HG02571 (cell line): ENCODE measurements at regions not wholly inside any gene's neighbourhood (a gene's known extent, or its start where the extent isn't known, plus 50 kb on each side); places are given as distances from the start of the nearest gene placed in this dataset.

Experiments
- ATAC-seq: cut with Tn5 transposase; IDR thresholded peaks from one replicate; pipeline ENCODE4 v1.9.1; 2021; ENCODE audit warnings: mild to moderate bottlenecking, moderate library complexity; ENCODE audit not compliant: unreplicated experiment

- ATAC-seq = no peak
Measured at GRCh38 chr11:116173941-116174911, 598.6 kb downstream of the BUD13 start.

- no peak for ATAC-seq
Measured at GRCh38 chr11:116173506-116173905, 599.3 kb downstream of the BUD13 start.

DNA sequence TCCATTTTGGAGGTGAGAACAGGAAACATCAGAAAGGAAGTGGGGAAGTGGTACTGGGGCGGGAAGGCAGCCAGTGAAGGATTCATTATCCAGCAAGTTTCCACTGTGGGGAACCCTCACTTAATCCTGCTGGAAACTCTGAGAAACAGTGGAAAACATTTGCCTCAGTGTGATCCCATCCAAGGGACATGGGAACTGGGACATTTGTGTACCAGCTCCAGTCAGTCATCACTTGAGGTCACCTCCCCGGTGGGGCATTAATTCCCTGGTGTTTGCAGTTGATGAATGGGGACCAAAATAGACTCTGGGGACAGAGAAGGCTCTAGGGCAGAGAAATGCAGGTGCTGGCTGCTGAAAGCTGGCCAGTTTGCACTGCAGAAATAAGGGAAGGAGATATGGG lies 599.9 kb downstream of the BUD13 start:
- no peak for ATAC-seq

DNA sequence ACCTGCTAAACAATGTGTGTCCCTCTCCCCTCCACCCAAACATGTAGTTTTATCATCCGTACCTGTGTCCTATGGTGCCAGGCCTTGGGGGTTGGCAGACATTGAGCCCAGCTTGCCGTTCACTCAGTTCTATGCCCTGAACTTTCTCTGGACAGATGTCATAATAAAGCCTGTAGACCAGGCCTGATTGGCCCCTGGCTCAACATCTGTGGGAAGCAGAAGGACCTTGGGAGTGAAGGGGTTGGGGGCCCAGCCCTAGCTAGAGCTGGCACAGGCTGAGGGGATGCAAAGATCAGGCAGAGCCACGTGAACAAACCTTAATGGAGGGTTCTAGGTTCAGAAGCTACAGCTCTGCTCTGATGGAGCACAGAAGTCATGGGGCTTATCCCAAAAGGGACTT lies 600.6 kb downstream of the BUD13 start:
- no peak for ATAC-seq

DNA sequence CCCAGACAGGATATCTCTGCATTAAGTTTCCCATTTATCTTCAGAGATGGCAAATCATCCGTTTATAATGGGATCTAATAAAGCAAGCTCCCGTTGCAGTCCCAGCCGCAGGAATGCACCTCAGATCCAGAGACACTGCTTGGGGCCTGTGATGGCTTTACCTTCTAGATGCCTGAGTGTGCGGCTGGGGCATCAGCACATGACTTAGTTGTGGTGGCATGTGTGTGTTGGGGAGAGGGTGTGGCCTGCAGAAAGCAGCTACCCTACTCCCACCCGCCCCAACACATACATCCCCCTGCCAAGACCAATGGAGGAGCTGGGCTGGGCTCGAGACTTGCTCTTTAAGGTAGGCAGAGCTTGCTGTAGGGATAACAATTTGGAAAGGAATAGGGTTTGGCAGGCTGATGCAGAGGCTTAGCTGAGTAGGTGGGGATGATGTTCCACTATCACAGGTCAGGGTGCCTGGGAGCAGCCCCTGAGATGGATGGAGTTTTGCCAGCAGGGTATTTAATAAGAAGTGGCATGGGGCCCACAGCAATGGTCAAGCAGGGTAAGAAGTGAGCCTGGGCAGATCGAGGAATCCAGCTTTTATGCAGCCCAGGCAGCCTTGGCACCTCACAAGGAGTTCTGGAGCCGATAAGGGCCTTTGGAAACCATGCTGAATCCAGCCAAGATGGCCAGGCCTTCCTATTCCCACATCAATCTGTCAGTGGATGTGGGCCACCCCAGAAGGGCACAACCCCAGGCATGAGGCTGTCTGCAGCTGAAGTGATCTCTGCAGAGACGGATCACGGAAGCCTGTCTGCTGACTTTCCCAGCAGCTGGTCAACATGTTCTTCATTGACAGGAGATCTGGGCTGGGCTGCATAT lies 601.3 kb downstream of the BUD13 start:
- ATAC-seq = no peak

GRCh38 chr11:116170526-116171120 lies 602.2 kb downstream of the BUD13 start:
- ATAC-seq = no peak

DNA sequence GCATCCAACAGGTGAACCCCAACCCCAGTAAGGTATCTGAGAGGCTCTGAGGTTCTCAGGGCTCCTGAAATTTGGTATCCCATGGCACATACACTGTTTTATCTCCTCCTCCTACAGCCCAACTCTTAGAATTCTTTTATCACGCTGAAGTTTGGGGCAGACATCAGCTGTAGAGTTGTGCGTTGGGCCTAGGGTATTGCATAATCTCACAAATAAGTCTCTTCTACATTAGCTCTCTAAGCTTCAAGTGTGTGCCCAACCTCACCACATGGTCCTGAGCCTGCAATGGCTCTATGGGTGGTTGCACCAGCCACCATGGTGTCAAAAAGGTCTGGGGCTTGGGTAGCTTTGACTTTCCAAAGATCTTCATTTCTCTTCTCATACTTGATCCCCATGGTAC lies 603.0 kb downstream of the BUD13 start:
- ATAC-seq = no peak

GRCh38 chr11:116168459-116168787 lies 604.4 kb downstream of the BUD13 start:
- no peak for ATAC-seq

- ATAC-seq = no peak
Measured at GRCh38 chr11:116167706-116168458, 604.9 kb downstream of the BUD13 start.

- no peak for ATAC-seq
Measured at GRCh38 chr11:116166573-116167465, 606.0 kb downstream of the BUD13 start.

DNA sequence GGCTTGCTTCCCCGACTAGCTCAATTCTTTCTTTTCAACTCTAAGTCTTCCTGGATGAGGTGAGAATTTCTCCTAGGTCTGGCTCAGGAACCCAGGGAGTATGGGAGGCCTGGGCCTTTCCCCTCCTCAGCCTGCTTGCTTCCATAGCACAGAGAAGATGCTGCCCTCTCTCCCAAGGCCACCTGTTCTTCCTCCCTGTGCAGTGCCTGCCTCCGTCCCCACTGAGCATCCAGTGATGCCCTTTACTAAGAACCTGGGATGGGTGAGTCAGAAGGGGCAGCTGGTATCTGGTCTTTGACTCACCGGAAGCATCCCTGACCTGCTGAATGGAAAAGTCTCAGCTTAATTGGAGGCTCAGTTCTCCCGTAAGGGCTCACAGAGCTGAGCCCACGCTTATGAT lies 607.9 kb downstream of the BUD13 start:
- ATAC-seq = no peak

DNA sequence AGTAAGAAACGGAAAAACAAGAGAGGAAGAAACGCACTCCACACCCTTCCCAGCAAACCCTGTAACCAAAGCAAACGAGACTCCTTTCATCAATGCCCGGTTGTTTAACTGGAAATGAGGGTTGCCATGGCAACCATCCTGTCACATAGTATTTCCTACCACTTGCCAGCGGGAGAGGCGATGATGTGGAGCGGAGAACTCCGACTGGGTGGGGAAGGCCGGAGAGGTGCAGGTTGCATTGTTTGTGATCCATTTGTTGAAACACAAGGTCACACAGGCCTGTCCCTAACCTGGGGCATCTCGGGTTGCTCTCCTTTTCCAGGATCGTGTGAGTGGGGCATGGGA lies 609.9 kb downstream of the BUD13 start:
- ATAC-seq = no peak

GRCh38 chr11:116162086-116162885 lies 610.5 kb downstream of the BUD13 start:
- no peak for ATAC-seq

DNA sequence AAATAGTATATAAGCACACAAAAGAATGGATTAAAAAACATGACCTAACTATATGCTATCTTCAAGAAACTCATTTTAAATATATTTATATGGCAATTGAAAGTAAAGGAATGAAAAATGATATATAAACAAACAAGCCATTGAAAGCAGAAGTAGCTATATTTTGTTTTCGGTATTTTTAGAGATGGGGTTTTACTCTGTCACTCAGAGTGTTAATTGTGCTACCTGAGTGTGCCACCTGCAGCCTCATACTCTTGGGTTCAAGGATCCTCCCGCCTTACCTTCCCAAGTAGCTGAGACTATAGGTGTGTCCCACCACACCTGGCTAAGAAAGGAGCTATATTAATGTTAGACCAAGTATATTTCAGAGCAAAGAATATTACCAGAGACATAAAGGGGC lies 624.1 kb downstream of the BUD13 start:
- ATAC-seq = no peak

- ATAC-seq = no peak
Measured at GRCh38 chr11:116148056-116148455, 624.7 kb downstream of the BUD13 start.

GRCh38 chr11:116145187-116145865 lies 627.5 kb downstream of the BUD13 start:
- ATAC-seq = no peak

- ATAC-seq = no peak
Measured at GRCh38 chr11:116144387-116144958, 628.3 kb downstream of the BUD13 start.

GRCh38 chr11:116138280-116138679 lies 634.1 kb upstream of the CADM1 start:
- no peak for ATAC-seq
